SK-N-SH treated with all-trans-retinoic acid at 6 μM for 48 hours (cell line): ENCODE measurements at regions not wholly inside any gene's neighbourhood (a gene's known extent, or its start where the extent isn't known, plus 50 kb on each side); places are given as distances from the start of the nearest gene placed in this dataset.

Experiments used
- ATAC-seq: fragments of 200-7000 bp; cut with Tn5 transposase; 3 replicates; pipeline ENCODE4 v1.9.1; 2020; ENCODE audit warnings: mild to moderate bottlenecking, moderate library complexity
- ARNTL ChIP-seq: fragments of 450-650 bp; formaldehyde crosslinking; IDR thresholded peaks from 2 replicates; pipeline ENCODE4 v1.5.0; 2020; ENCODE audit warnings: low read depth, mild to moderate bottlenecking, moderate library complexity, borderline replicate concordance
- BACH2 ChIP-seq: fragments of 250-450 bp; sonication (Bioruptor Pico); IDR thresholded peaks from 2 replicates; pipeline ENCODE4 v1.9.0; 2021; ENCODE audit warnings: mild to moderate bottlenecking, borderline replicate concordance
- CREB5 ChIP-seq: fragments of 250-450 bp; sonication (Bioruptor Pico); IDR thresholded peaks from 2 replicates; pipeline ENCODE4 v1.5.1; 2020; ENCODE audit warnings: low read depth, mild to moderate bottlenecking, moderate library complexity
- CSDC2 ChIP-seq: fragments of 250-450 bp; sonication (Bioruptor Pico); IDR thresholded peaks from 2 replicates; pipeline ENCODE4 v1.5.0; 2020; ENCODE audit warnings: mild to moderate bottlenecking, moderate library complexity
- CSRNP3 ChIP-seq: fragments of 250-450 bp; sonication (Bioruptor Pico); IDR thresholded peaks from 2 replicates; pipeline ENCODE4 v1.5.1; 2021; ENCODE audit warnings: mild to moderate bottlenecking, moderate library complexity
- ESRRG ChIP-seq: fragments of 250-450 bp; sonication (Bioruptor Pico); IDR thresholded peaks from 2 replicates; pipeline ENCODE4 v1.6.1; 2021; ENCODE audit warnings: mild to moderate bottlenecking
- GLIS3 ChIP-seq: fragments of 250-450 bp; sonication (Bioruptor Pico); IDR thresholded peaks from 2 replicates; pipeline ENCODE4 v1.5.0; 2020; ENCODE audit warnings: mild to moderate bottlenecking, moderate library complexity
- ISL1 ChIP-seq: fragments of 250-450 bp; sonication (Bioruptor Pico); IDR thresholded peaks from 2 replicates; pipeline ENCODE4 v2.1.2; 2022; ENCODE audit warnings: mild to moderate bottlenecking, moderate library complexity
- OSR1 ChIP-seq: fragments of 250-450 bp; sonication (Bioruptor Pico); IDR thresholded peaks from 2 replicates; pipeline ENCODE4 v1.8.0; 2022; ENCODE audit warnings: moderate library complexity, mild to moderate bottlenecking, inconsistent platforms
- PATZ1 ChIP-seq: fragments of 250-450 bp; sonication (Bioruptor Pico); IDR thresholded peaks from 2 replicates; pipeline ENCODE4 v1.8.0; 2020; ENCODE audit warnings: mild to moderate bottlenecking, moderate library complexity, borderline replicate concordance
- POU6F1 ChIP-seq: fragments of 250-450 bp; sonication (Bioruptor Pico); IDR thresholded peaks from 2 replicates; pipeline ENCODE4 v1.8.0; 2021; ENCODE audit warnings: low read depth, mild to moderate bottlenecking, moderate library complexity, borderline replicate concordance
- PPARA ChIP-seq: fragments of 250-450 bp; sonication (Bioruptor Pico); IDR thresholded peaks from 2 replicates; pipeline ENCODE4 v1.5.0; 2020; ENCODE audit warnings: mild to moderate bottlenecking, borderline replicate concordance
- RARB ChIP-seq: fragments of 250-450 bp; sonication (Bioruptor Pico); IDR thresholded peaks from 2 replicates; pipeline ENCODE4 v1.8.0; 2021; ENCODE audit warnings: mild to moderate bottlenecking, moderate library complexity
- SNAI2 ChIP-seq: fragments of 250-450 bp; sonication (Bioruptor Pico); IDR thresholded peaks from 2 replicates; pipeline ENCODE4 v1.5.0; 2020; ENCODE audit warnings: mild to moderate bottlenecking, moderate library complexity
- TCF4 ChIP-seq: fragments of 250-450 bp; sonication (Bioruptor Pico); IDR thresholded peaks from 2 replicates; pipeline ENCODE4 v1.8.0; 2021; ENCODE audit warnings: mild to moderate bottlenecking, moderate library complexity, borderline replicate concordance
- TOX ChIP-seq: fragments of 250-450 bp; sonication (Bioruptor Pico); IDR thresholded peaks from 2 replicates; pipeline ENCODE4 v1.8.0; 2021; ENCODE audit warnings: mild to moderate bottlenecking, moderate library complexity, borderline replicate concordance
- ZC3H10 ChIP-seq: fragments of 250-450 bp; sonication (Bioruptor Pico); IDR thresholded peaks from 2 replicates; pipeline ENCODE4 v1.5.1; 2021; ENCODE audit warnings: mild to moderate bottlenecking, moderate library complexity
- ZFP3 ChIP-seq: fragments of 250-450 bp; sonication (Bioruptor Pico); IDR thresholded peaks from 2 replicates; pipeline ENCODE4 v1.5.0; 2020; ENCODE audit warnings: mild to moderate bottlenecking, moderate library complexity
- ZFP30 ChIP-seq: fragments of 450-650 bp; formaldehyde crosslinking; IDR thresholded peaks from 2 replicates; pipeline ENCODE4 v1.5.0; 2022; ENCODE audit warnings: mild to moderate bottlenecking, moderate library complexity
- ZNF565 ChIP-seq: fragments of 450-650 bp; formaldehyde crosslinking; conservative IDR thresholded peaks from 2 replicates; pipeline ENCODE4 v1.5.0; 2020; ENCODE audit warnings: low read depth, mild to moderate bottlenecking, moderate library complexity
- ZNF70 ChIP-seq: fragments of 450-650 bp; formaldehyde crosslinking; IDR thresholded peaks from 2 replicates; pipeline ENCODE4 v1.5.0; 2020; ENCODE audit warnings: mild to moderate bottlenecking, moderate library complexity
- ZNF8 ChIP-seq: fragments of 450-650 bp; formaldehyde crosslinking; IDR thresholded peaks from 2 replicates; pipeline ENCODE4 v1.5.0; 2020; ENCODE audit warnings: mild to moderate bottlenecking, moderate library complexity

GRCh38 chr14:82511399-82511798 is 977.7 kb upstream of the SEL1L start:
- ATAC-seq = no peak
- no peak for TF ChIP-seq ZNF70 (CRISPR knock-in tag)
- TF ChIP-seq ISL1 (CRISPR knock-in tag) = no peak
- TF ChIP-seq ZFP3 (CRISPR knock-in tag) = no peak
- TF ChIP-seq PATZ1 (CRISPR knock-in tag) = no peak
- no peak for TF ChIP-seq GLIS3 (CRISPR knock-in tag)
- no peak for TF ChIP-seq TOX (CRISPR knock-in tag)
- no peak for TF ChIP-seq ARNTL (CRISPR knock-in tag)
- no peak for TF ChIP-seq TCF4 (CRISPR knock-in tag)
- TF ChIP-seq, all 23 proteins: peak for 0

- no peak for TF ChIP-seq ZC3H10 (CRISPR knock-in tag)
- TF ChIP-seq ARNTL (CRISPR knock-in tag) = no peak
- TF ChIP-seq TCF4 (CRISPR knock-in tag) = no peak
- no peak for TF ChIP-seq CSRNP3 (CRISPR knock-in tag)
- TF ChIP-seq CSDC2 (CRISPR knock-in tag) = no peak
- TF ChIP-seq CREB5 (CRISPR knock-in tag) = no peak
- ATAC-seq = no peak
Observed at GRCh38 chr14:82520765-82521164, 987.1 kb upstream of the SEL1L start.

GRCh38 chr14:82521191-82521590 is 987.5 kb upstream of the SEL1L start:
- no peak for ATAC-seq
- TF ChIP-seq GLIS3 (CRISPR knock-in tag) = no peak
- no peak for TF ChIP-seq POU6F1 (CRISPR knock-in tag)
- TF ChIP-seq ARNTL (CRISPR knock-in tag) = no peak
- TF ChIP-seq PATZ1 (CRISPR knock-in tag) = no peak
- TF ChIP-seq BACH2 (CRISPR knock-in tag) = no peak
- no peak for TF ChIP-seq RARB (CRISPR knock-in tag)
- TF ChIP-seq ZFP30 (CRISPR knock-in tag) = no peak
- no peak for TF ChIP-seq ZC3H10 (CRISPR knock-in tag)
- TF ChIP-seq ZNF70 (CRISPR knock-in tag) = no peak
- no peak for TF ChIP-seq OSR1 (CRISPR knock-in tag)
- no peak for TF ChIP-seq ESRRG
- no peak for TF ChIP-seq CREB5 (CRISPR knock-in tag)
- TF ChIP-seq TOX (CRISPR knock-in tag) = no peak
- TF ChIP-seq SNAI2 (CRISPR knock-in tag) = no peak
- TF ChIP-seq ZFP3 (CRISPR knock-in tag) = no peak
- TF ChIP-seq ZNF8 (CRISPR knock-in tag) = no peak
- TF ChIP-seq CSRNP3 (CRISPR knock-in tag) = no peak
- TF ChIP-seq PPARA (CRISPR knock-in tag) = no peak
- TF ChIP-seq ZNF565 (CRISPR knock-in tag) = no peak
- TF ChIP-seq, all 23 proteins: peak for 0
